Caco-2 (cell line): ENCODE measurements at regions not wholly inside any gene's neighbourhood (a gene's known extent, or its start where the extent isn't known, plus 50 kb on each side); places are given as distances from the start of the nearest gene placed in this dataset.
"Not testable (repeated sequence)": the region's sequence is repeated elsewhere in the genome, so short reads cannot be mapped to it uniquely, and the experiment has no call there.

Experiments
- BruUV-seq: library from RNA; stranded (reverse); fragments of 400-500 nt; replicated peaks from 2 replicates; lab custom pipeline; 2021; lab: Mats Ljungman, UMichigan
- CTCF ChIA-PET: fragments of 300-600 bp; sonication (Branson Sonifier 250); formaldehyde crosslinking; loops from one replicate; lab custom pipeline; 2022; ENCODE audit warnings: antibody characterized with exemption; lab: Charles Lee
- POLR2A ChIA-PET: fragments of 300-600 bp; sonication (Branson Sonifier 250); formaldehyde crosslinking; loops from one replicate; lab custom pipeline; 2022; ENCODE audit warnings: antibody characterized with exemption; lab: Charles Lee
- DNase-seq, 2 experiments: peaks; one replicate each; pipeline versions ENCODE4 v3.0.0 to v3.0.0-alpha.2; 2020 to 2022
- H3K27me3 ChIP-seq: replicated peaks from 2 replicates; pipeline ENCODE4 v1.6.0; 2011; ENCODE audit warnings: low read length; ENCODE audit not compliant: control insufficient read depth, insufficient read depth
- H3K36me3 ChIP-seq: 2 replicates; pipeline ENCODE4 v1.5.1; 2011; ENCODE audit warnings: low read length; ENCODE audit not compliant: control insufficient read depth, insufficient read depth
- H3K4me1 ChIP-seq: fragments of 250-450 bp; sonication (Bioruptor Pico); 2 replicates; pipeline ENCODE4 v1.5.1; 2020; ENCODE audit warnings: mild to moderate bottlenecking
- H3K4me3 ChIP-seq: 2 replicates; pipeline ENCODE4 v1.5.1; 2011; ENCODE audit warnings: low read depth, mild to moderate bottlenecking, control low read depth, low read length
- H3K9me3 ChIP-seq: fragments of 250-450 bp; sonication (Bioruptor Pico); 2 replicates; pipeline ENCODE4 v1.5.1; 2020; ENCODE audit warnings: mild to moderate bottlenecking, moderate library complexity
- H3K27ac Mint-ChIP-seq: one replicate; pipeline ENCODE4 v1.8.0; 2022; ENCODE audit warnings: mixed read lengths; ENCODE audit not compliant: unreplicated experiment
- H3K27me3 Mint-ChIP-seq: one replicate; pipeline ENCODE4 v1.8.0; 2022; ENCODE audit warnings: mixed read lengths; ENCODE audit not compliant: insufficient read depth, unreplicated experiment
- H3K36me3 Mint-ChIP-seq: one replicate; pipeline ENCODE4 v1.8.0; 2022; ENCODE audit warnings: mild to moderate bottlenecking, mixed read lengths; ENCODE audit not compliant: insufficient read depth, unreplicated experiment
- H3K4me1 Mint-ChIP-seq: one replicate; pipeline ENCODE4 v1.8.0; 2022; ENCODE audit warnings: low read depth, mixed read lengths; ENCODE audit not compliant: unreplicated experiment
- H3K4me3 Mint-ChIP-seq: one replicate; pipeline ENCODE4 v1.8.0; 2022; ENCODE audit warnings: mild to moderate bottlenecking, moderate library complexity, mixed read lengths; ENCODE audit not compliant: unreplicated experiment
- H3K9me3 Mint-ChIP-seq: one replicate; pipeline ENCODE4 v1.8.0; 2022; ENCODE audit warnings: mixed read lengths; ENCODE audit not compliant: unreplicated experiment
- CTCF ChIP-seq, 2 experiments: fragments of 200-600 bp in 1 of 2; IDR thresholded peaks; 1 replicate in 1 of 2; 2 replicates in 1 of 2; pipeline versions ENCODE4 v1.5.1 to v1.8.0; 2011 to 2022; ENCODE audit warnings: antibody characterized with exemption in 1 of 2, control low read depth in 1 of 2, inconsistent platforms in 1 of 2, low read depth in 1 of 2, low read length in 1 of 2, mild to moderate bottlenecking in 1 of 2, moderate library complexity in 1 of 2; ENCODE audit not compliant: insufficient read depth in 1 of 2, severe bottlenecking in 1 of 2, unreplicated experiment in 1 of 2
- intact Hi-C: fragments of 100-400 bp; cut with micrococcal nuclease; formaldehyde crosslinking; loops from one replicate; pipeline ENCODE4 v1.10.0; 2022; ENCODE audit not compliant: unreplicated experiment

GRCh38 chr2:183967756-183968155 lies 630.6 kb upstream of the ZNF804A start:
- TF ChIP-seq CTCF (IDR thresholded peaks at IDR 0.05; ENCODE audit: insufficient read depth in 1 of 2, low read depth in 1 of 2, low read length in 1 of 2, severe bottlenecking in 1 of 2, unreplicated experiment in 1 of 2): no peak
- Histone ChIP-seq H3K9me3 (no peaks in the 10 kb centered on the region), H3K36me3 (no peaks in the 10 kb centered on the region), H3K4me3 (no peak overlapping the region), H3K4me1 (no peaks in the 10 kb centered on the region), H3K27me3 (no peaks in the 10 kb centered on the region)
- no peak for DNase-seq
- POLR2A ChIA-PET: no interaction called here
- intact Hi-C loops: no loop called here
- Mint-ChIP-seq H3K27me3 (peaks cover 3% of the 10 kb centered on the region), H3K27ac (no peak overlapping the region), H3K4me3 (no peak overlapping the region), H3K36me3 (no peaks in the 10 kb centered on the region), H3K9me3 (no peaks in the 10 kb centered on the region), H3K4me1 (no peaks in the 10 kb centered on the region)
- BruUV-seq: no TSS peak
- CTCF ChIA-PET: no interaction called here

GRCh38 chr2:183975676-183976075 lies 622.7 kb upstream of the ZNF804A start:
- intact Hi-C loops, H3K4me1 ChIP-seq, H3K27me3 Mint-ChIP-seq, H3K9me3 ChIP-seq, H3K27me3 ChIP-seq, POLR2A ChIA-PET, H3K36me3 Mint-ChIP-seq, BruUV-seq, H3K4me3 ChIP-seq, H3K4me3 Mint-ChIP-seq, H3K36me3 ChIP-seq, H3K4me1 Mint-ChIP-seq, H3K27ac Mint-ChIP-seq, DNase-seq, H3K9me3 Mint-ChIP-seq, CTCF ChIA-PET: not testable (repeated sequence)

GRCh38 chr2:183984871-183985270 lies 613.5 kb upstream of the ZNF804A start:
- Mint-ChIP-seq H3K36me3 (no peaks in the 10 kb centered on the region), H3K27me3 (no peaks in the 10 kb centered on the region), H3K4me3 (no peak overlapping the region), H3K4me1 (no peaks in the 10 kb centered on the region), H3K27ac (no peak overlapping the region), H3K9me3 (no peaks in the 10 kb centered on the region)
- Histone ChIP-seq H3K4me1 (no peaks in the 10 kb centered on the region), H3K9me3 (no peaks in the 10 kb centered on the region), H3K4me3 (no peak overlapping the region), H3K36me3 (no peaks in the 10 kb centered on the region), H3K27me3 (no peaks in the 10 kb centered on the region)
- ChIA-PET CTCF (no interaction called here), POLR2A (no interaction called here)
- intact Hi-C loops: no loop called here
- no peak for DNase-seq
- no TSS peak for BruUV-seq
- TF ChIP-seq CTCF (IDR thresholded peaks at IDR 0.05; ENCODE audit: insufficient read depth in 1 of 2, low read depth in 1 of 2, low read length in 1 of 2, severe bottlenecking in 1 of 2, unreplicated experiment in 1 of 2): no peak

GRCh38 chr2:183991968-183992367 lies 606.4 kb upstream of the ZNF804A start:
- POLR2A ChIA-PET: no interaction called here
- DNase-seq: no peak
- H3K36me3 Mint-ChIP-seq: no peaks in the 10 kb centered on the region

More at GRCh38 chr2:183991968-183992367, 606.4 kb upstream of the ZNF804A start:
- no peak for TF ChIP-seq CTCF (IDR thresholded peaks at IDR 0.05; ENCODE audit: insufficient read depth in 1 of 2, low read depth in 1 of 2, low read length in 1 of 2, severe bottlenecking in 1 of 2, unreplicated experiment in 1 of 2)
- H3K36me3 ChIP-seq: no peaks in the 10 kb centered on the region
- H3K27me3 Mint-ChIP-seq: peaks cover 2% of the 10 kb centered on the region
- no TSS peak for BruUV-seq
- CTCF ChIA-PET: no interaction called here
- intact Hi-C loops: no loop called here
- no peaks in the 10 kb centered on the region for H3K9me3 Mint-ChIP-seq
- H3K27me3 ChIP-seq: no peaks in the 10 kb centered on the region
- H3K4me3 ChIP-seq: no peak overlapping the region
- no peak overlapping the region for H3K27ac Mint-ChIP-seq
- H3K4me1 Mint-ChIP-seq: no peaks in the 10 kb centered on the region
- no peaks in the 10 kb centered on the region for H3K9me3 ChIP-seq
- H3K4me3 Mint-ChIP-seq: no peak overlapping the region
- H3K4me1 ChIP-seq: no peaks in the 10 kb centered on the region
